Memory B cell (primary cell): ENCODE measurements at regions not wholly inside any gene's neighbourhood (a gene's known extent, or its start where the extent isn't known, plus 50 kb on each side); places are given as distances from the start of the nearest gene placed in this dataset.

ENCODE experiments used
- ATAC-seq: fragments of 150-1000 bp; cut with Tn5 transposase; 2 replicates; pipeline ENCODE4 v1.10.0; 2021; ENCODE audit warnings: low read depth, mild to moderate bottlenecking, moderate library complexity
- DNase-seq, 2 donors: peaks; one replicate each; pipeline ENCODE4 v3.0.0; 2022; ENCODE audit warnings: low spot score in 2 of 2
- H3K27ac Mint-ChIP-seq: one replicate; pipeline ENCODE4 v1.8.0; 2022; ENCODE audit warnings: mild to moderate bottlenecking, moderate library complexity, mixed read lengths
- H3K27me3 Mint-ChIP-seq: one replicate; pipeline ENCODE4 v1.8.0; 2022; ENCODE audit warnings: mixed read lengths
- H3K36me3 Mint-ChIP-seq: one replicate; pipeline ENCODE4 v1.8.0; 2022; ENCODE audit warnings: mild to moderate bottlenecking, mixed read lengths
- H3K4me1 Mint-ChIP-seq: one replicate; pipeline ENCODE4 v1.8.0; 2022; ENCODE audit warnings: mixed read lengths
- H3K4me3 Mint-ChIP-seq: one replicate; pipeline ENCODE4 v1.8.0; 2022; ENCODE audit warnings: mild to moderate bottlenecking, moderate library complexity, mixed read lengths
- H3K9me3 Mint-ChIP-seq: one replicate; pipeline ENCODE4 v1.8.0; 2022; ENCODE audit warnings: mixed read lengths

DNA sequence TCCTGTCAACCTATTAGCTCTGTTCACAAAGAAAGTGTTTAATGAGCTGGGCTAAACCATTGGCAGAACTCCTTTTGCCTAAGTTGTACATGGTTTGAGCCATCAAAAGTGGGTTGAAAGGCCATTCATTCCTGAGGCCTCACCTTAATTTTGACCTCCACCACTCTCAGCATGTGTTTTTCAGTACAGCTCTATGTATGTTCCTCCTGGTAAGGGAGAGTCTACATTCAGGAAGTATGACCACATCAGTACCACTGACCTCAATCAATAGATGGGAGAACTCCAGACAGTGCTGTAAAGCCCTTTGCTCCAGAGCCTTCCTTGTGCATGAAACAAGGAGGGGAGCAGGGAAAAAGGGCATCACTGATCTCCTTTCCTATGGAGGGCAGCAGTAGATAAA is 87.8 kb upstream of the CARD18 start:
- peaks cover 4% of the 10 kb centered on the region for H3K27me3 Mint-ChIP-seq
- no peaks in the 10 kb centered on the region for H3K4me1 Mint-ChIP-seq
- no peaks in the 10 kb centered on the region for H3K9me3 Mint-ChIP-seq
- no peaks in the 10 kb centered on the region for H3K36me3 Mint-ChIP-seq
- DNase-seq (no peak), ATAC-seq (no peak)
- H3K27ac Mint-ChIP-seq: no peak overlapping the region
- H3K4me3 Mint-ChIP-seq: no peak overlapping the region

DNA sequence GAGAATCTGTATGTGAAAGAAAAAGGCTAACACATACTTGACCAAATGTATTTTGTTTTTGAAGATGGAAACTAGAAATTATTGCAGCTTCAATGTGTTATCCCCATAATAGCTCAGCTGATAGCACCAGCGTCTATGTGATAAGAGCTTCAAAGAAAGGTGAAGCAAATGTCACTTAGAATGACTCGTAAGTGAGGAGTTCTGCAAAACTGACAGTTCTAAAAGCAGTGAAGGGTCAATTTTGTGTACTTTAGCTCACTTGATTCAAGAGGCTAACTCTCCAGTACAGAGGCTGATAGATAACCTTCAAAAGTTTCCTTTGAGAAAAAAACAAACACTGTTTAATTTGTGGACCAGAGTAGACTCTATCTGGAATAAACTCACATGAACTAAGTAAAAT is 87.2 kb upstream of the CARD18 start:
- ATAC-seq (no peak), DNase-seq (no peak)
- no peaks in the 10 kb centered on the region for H3K9me3 Mint-ChIP-seq
- H3K4me3 Mint-ChIP-seq: no peak overlapping the region
- no peaks in the 10 kb centered on the region for H3K36me3 Mint-ChIP-seq
- no peaks in the 10 kb centered on the region for H3K4me1 Mint-ChIP-seq
- H3K27me3 Mint-ChIP-seq: peaks cover 4% of the 10 kb centered on the region
- no peak overlapping the region for H3K27ac Mint-ChIP-seq

DNA sequence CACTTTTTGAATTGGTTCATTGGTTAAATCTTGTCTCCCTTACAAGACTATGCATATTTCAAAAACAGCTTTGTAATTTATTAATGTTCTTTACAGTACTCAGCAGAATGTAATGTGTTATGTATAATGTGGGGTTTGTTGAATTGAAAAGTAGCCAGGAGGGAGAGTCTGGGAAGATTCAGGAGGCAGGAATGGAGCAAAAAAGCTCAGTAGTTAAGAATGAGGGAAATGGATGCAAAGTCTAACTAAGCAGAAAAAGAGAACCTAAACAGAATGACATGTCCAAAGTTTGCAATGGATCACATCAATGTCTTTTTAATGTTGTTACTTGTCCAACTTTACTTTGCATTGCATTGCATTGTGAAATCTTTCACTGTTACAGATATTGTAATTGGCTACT is 86.5 kb upstream of the CARD18 start:
- H3K27ac Mint-ChIP-seq: no peak overlapping the region
- H3K27me3 Mint-ChIP-seq: peaks cover 4% of the 10 kb centered on the region
- H3K9me3 Mint-ChIP-seq: no peaks in the 10 kb centered on the region
- DNase-seq: no peak
- H3K4me1 Mint-ChIP-seq: no peaks in the 10 kb centered on the region
- no peak for ATAC-seq
- no peak overlapping the region for H3K4me3 Mint-ChIP-seq
- H3K36me3 Mint-ChIP-seq: no peaks in the 10 kb centered on the region

DNA sequence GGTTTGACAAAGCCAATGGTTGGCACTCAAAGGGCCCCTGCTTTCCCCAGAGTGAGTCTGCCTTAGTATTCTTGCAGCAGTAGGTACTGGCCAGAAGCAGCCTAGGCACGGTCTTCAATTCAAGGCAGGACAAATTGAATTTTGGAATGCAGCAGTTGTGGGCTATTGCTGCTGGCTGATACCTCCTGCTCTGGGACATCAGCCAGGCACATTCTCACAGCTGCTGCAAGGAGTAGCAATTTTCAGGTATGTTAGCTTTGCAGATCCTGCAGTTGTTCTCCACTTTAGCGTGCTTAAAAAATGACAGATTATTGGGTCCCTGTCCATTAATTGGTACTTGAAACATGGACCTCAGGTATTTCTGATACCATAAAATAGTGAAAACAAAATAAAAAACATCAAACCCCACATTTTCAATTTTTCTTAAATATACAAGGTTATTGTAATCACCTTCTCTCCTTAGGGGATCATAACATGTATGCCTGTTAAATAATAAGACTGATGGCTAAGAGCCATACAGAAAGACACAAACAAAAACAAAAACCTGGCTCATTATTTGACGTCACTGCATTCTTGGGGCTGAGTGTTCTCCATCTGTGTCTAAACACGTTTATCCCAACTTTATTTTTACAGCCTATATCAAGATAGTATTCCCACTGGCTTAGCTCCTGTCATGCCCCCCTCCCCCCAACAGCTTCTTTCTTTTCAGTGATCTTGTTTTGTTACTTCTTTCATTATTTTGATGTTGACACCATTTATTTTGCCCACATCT is 85.1 kb upstream of the CARD18 start:
- ATAC-seq (no peak), DNase-seq (no peak)
- Mint-ChIP-seq H3K36me3 (no peaks in the 10 kb centered on the region), H3K27ac (no peak overlapping the region), H3K4me1 (no peaks in the 10 kb centered on the region), H3K4me3 (no peak overlapping the region), H3K9me3 (no peaks in the 10 kb centered on the region), H3K27me3 (no peaks in the 10 kb centered on the region)

DNA sequence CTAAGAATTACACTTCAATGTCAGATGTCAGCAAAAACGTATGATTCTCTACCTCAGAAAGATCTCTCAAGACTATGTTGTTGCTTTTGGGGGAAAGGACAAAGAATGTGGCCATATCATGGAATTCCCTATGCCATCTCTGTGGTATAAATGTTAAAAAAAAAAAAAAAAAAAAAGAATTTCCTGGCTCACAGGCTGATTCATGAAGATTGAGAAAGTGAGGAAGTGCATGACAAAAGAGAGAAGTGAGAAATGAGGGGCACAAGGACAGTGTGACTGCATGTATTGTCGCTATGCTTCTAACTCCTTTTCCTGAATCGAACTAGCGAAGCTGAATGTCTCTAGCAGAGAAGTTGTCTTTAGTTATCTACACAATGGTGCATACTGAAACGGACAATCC is 80.6 kb upstream of the CARD18 start:
- DNase-seq (no peak), ATAC-seq (peak; percentile 65)
- Mint-ChIP-seq H3K36me3 (no peaks in the 10 kb centered on the region), H3K4me1 (no peaks in the 10 kb centered on the region), H3K27me3 (no peaks in the 10 kb centered on the region), H3K27ac (no peak overlapping the region), H3K4me3 (no peak overlapping the region), H3K9me3 (no peaks in the 10 kb centered on the region)

DNA sequence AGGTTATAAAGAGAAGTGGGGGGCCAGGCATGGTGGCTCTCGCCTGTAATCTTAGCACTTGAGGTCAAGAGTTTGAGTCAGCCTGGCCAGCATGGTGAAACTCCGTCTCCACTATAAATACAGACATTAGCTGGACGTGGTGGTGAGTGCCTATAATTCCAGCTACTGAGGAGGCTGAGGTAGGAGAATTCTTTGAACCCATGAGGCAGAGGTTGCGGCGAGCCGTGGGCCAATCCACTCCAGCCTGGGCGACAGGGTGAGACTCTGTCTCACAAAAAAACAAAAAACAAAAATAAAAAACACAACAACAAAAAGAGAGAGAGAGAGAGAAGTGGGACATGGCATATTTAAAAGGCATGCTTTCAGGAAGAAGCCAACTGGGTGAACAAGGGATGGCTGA is 80.1 kb upstream of the CARD18 start:
- H3K4me3 Mint-ChIP-seq: no peak overlapping the region
- ATAC-seq: no peak

DNA sequence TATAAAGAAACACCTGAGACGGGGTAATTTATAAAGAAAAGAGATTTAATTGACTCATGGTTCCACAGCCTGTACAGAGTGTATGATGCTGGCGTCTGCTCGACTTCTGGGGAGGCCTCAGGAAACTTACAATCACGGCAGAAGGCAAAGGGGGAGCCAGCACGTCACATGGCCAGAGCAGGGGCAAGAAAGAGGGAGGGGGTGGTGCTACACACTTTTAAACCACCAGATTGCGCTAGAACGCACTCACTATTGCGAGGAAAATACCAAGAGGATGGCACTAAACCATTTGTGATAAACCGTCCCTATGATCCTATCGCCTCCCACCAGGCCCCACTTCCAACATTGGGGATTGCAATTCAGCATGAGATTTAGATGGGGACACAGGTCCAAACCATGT is 79.7 kb upstream of the CARD18 start:
- DNase-seq: no peak
- ATAC-seq: no peak
- H3K4me3 Mint-ChIP-seq: no peak overlapping the region
- no peaks in the 10 kb centered on the region for H3K27me3 Mint-ChIP-seq
- no peaks in the 10 kb centered on the region for H3K36me3 Mint-ChIP-seq
- no peaks in the 10 kb centered on the region for H3K4me1 Mint-ChIP-seq
- no peaks in the 10 kb centered on the region for H3K9me3 Mint-ChIP-seq
- H3K27ac Mint-ChIP-seq: no peak overlapping the region

More for the DNA sequence above, 80.1 kb upstream of the CARD18 start:
- Mint-ChIP-seq H3K9me3 (no peaks in the 10 kb centered on the region), H3K36me3 (no peaks in the 10 kb centered on the region), H3K4me1 (no peaks in the 10 kb centered on the region), H3K27me3 (no peaks in the 10 kb centered on the region), H3K27ac (no peak overlapping the region)
- no peak for DNase-seq

DNA sequence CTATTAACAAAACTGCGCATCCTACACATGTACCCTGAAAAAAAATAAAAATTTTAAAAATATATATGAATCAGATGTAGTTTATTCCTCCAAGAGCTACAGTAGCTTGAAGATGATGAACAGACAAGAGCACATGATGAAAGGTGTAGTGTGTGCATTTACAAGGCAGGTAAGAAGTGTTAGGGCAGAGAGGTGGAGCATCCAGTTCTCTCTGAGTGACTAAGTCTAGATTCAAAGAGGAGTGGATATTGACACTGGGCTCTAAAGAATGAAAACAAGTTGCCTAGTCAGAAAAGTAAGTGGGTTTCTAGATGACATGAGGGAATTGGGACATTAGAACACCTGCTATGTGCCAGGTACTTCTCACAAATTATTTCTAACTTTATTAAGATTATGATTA is 76.0 kb upstream of the CARD18 start:
- ATAC-seq: no peak
- Mint-ChIP-seq H3K27ac (no peak overlapping the region), H3K27me3 (no peaks in the 10 kb centered on the region), H3K36me3 (no peaks in the 10 kb centered on the region), H3K4me3 (no peak overlapping the region), H3K4me1 (no peaks in the 10 kb centered on the region), H3K9me3 (no peaks in the 10 kb centered on the region)
- DNase-seq: no peak

DNA sequence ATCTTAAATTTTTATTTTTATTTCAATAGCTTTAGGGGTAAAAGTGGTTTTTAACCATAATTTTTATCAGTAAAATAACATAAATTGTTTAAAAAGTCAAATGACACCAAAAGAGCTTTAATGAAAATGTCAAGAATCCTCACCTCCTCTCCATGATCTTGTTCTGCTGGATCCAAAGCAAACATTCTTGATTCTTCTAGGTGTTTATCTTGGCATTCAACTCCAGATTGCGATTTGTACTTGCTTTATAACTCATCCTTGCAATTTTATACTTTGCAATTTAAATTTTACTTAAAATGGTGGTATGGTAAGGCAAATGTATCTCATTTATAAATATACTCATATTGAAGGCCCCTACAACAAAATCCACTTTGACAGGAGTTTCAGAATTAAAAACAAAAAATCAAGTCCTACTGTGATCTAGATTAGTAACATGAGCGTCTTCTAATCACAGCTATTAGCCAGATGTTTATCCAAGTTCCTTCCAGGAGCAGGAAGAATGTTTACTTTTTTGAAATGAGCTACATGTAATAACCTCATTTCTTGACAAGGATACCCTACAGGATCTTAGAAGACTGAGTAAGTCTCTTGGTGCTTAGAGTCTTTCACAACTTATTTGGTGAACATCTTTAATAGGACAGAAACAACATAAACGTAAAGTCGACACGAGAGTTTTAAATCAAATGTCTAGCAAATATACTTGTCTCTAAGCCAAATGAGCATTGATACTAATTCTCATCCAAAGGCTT is 72.4 kb upstream of the CARD18 start:
- DNase-seq: no peak

DNA sequence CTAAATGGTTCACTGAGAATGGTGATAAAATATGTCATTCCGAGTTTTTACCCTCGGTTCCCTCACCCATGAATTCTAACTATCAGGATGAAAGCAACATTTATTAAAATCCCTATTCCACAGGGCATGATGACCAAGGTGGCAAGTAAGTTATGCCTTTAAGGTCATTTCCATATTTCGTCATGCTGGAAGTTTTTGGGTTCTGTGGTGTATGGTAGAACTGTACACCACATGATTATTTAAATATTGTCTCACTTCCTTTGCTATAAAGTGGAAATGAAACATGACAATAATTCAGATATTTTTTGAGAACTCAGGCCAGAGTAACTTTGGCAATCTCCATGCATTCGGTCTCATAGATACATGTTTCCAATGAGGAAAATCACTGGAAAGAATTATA is 68.5 kb upstream of the CARD18 start:
- no peak for DNase-seq
- no peaks in the 10 kb centered on the region for H3K27me3 Mint-ChIP-seq
- no peak overlapping the region for H3K4me3 Mint-ChIP-seq
- H3K4me1 Mint-ChIP-seq: peaks cover 9% of the 10 kb centered on the region
- ATAC-seq: peak; percentile 58
- no peaks in the 10 kb centered on the region for H3K36me3 Mint-ChIP-seq
- H3K9me3 Mint-ChIP-seq: no peaks in the 10 kb centered on the region
- no peak overlapping the region for H3K27ac Mint-ChIP-seq

More for the DNA sequence above, 72.4 kb upstream of the CARD18 start:
- H3K27me3 Mint-ChIP-seq: no peaks in the 10 kb centered on the region
- no peaks in the 10 kb centered on the region for H3K9me3 Mint-ChIP-seq
- ATAC-seq: no peak
- H3K36me3 Mint-ChIP-seq: no peaks in the 10 kb centered on the region
- H3K27ac Mint-ChIP-seq: no peak overlapping the region
- H3K4me1 Mint-ChIP-seq: peaks cover 9% of the 10 kb centered on the region
- no peak overlapping the region for H3K4me3 Mint-ChIP-seq

DNA sequence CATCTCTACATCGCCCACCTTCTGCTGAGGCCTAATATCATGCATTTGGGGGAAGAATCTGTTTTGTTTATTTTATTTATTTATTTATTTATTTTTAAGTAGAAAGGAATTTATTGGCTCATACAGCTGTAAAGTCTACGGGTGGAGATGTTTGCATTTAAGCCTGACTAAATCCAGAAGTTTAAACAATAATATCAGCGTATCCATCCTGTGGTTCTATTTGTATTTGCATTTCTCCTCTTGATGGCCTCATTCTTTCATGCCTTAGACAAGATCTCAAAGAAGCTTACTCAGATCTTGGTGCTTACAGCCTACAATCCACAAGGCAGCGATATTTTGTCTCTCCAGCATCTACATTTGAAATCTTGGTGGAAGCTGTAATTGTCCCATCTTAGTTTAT is 67.1 kb upstream of the CARD18 start:
- H3K4me1 Mint-ChIP-seq: peaks cover 9% of the 10 kb centered on the region
- H3K36me3 Mint-ChIP-seq: no peaks in the 10 kb centered on the region
- DNase-seq (no peak), ATAC-seq (no peak)
- H3K27ac Mint-ChIP-seq: no peak overlapping the region
- no peak overlapping the region for H3K4me3 Mint-ChIP-seq
- no peaks in the 10 kb centered on the region for H3K9me3 Mint-ChIP-seq
- H3K27me3 Mint-ChIP-seq: no peaks in the 10 kb centered on the region

DNA sequence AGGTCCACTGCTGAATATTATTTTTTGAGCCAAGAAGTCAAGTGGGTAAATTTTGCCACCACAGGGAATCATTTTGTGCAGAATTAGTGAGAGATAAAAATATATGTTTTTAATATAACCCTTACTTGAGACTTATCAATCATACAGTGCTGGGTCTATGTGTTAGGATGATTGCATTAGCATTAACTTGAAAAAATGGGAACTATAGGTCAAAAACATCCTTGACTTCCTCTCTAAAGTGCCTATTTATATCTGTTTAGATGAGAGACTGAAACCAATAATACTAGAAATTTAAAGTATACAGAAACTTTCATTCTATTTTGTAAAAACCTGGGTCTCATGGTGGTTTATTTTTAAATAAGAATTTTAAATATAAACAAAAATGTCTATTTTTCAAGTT is 65.1 kb upstream of the CARD18 start:
- no peak overlapping the region for H3K27ac Mint-ChIP-seq
- no peaks in the 10 kb centered on the region for H3K36me3 Mint-ChIP-seq
- H3K4me3 Mint-ChIP-seq: no peak overlapping the region
- H3K27me3 Mint-ChIP-seq: no peaks in the 10 kb centered on the region
- ATAC-seq: no peak
- DNase-seq: no peak
- no peaks in the 10 kb centered on the region for H3K9me3 Mint-ChIP-seq
- H3K4me1 Mint-ChIP-seq: peaks cover 9% of the 10 kb centered on the region

DNA sequence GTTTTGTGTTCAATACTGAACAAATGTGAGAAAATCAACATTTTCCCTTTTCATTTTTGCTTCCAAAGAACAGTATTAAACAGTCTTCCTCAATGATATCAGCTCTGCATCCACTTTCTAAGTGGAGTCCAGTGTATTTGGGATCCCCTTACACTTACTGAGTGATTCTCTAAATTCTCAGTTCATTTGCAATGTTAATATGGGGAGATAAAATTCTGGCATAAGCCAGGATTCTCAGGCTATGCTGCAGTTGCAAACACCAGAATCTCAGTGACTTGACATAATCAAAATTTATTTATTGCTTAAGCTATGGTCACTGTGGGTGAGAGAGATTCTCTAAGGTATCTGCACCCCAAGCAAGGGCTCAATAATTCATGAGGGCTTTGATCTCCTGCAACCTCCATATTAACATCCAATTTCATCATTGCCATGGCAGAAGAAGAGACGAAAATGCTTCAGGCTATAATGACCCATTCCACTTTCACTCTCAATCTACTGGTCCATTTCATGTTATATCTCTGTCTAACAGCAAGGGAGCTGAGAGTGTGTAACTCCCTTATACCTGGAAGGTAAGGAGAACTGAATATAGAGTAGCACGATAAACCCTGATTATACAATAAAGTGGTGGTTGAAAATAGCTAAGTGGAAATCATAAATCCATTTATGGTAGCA is 64.1 kb upstream of the CARD18 start:
- Mint-ChIP-seq H3K4me1 (peaks cover 6% of the 10 kb centered on the region), H3K9me3 (no peaks in the 10 kb centered on the region), H3K4me3 (no peak overlapping the region), H3K27ac (no peak overlapping the region), H3K36me3 (no peaks in the 10 kb centered on the region), H3K27me3 (no peaks in the 10 kb centered on the region)
- no peak for DNase-seq
- no peak for ATAC-seq

DNA sequence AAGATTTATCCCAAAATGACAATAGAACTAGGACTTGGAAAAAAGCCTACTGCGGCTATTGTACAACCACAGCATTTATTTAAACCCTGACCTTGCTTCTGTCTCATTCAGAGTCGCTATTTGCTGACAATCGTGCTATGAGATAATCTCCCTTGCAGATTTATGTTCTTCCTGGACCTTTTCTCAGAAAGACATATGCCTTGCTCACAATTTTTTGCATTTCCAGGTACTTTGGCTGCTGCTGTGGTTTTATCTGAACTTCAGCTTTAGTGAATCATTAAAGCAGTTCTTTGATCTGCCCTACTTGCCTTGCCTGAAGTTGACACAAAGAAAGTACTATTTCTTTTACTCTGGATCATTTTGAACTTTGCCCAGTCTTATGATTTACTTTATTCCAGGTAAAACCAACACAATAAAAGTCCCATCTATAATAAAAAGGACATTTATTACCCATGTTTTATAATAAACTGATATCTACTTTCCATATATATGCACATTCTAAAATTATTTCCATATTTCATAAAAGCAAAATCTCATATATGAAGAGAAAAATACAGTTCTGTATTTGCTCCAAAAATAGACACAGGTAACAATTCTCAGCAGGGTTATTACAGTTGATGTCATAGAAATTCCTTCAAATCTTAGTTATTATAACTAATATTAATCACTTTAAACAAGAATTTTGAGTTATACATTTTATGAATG is 63.4 kb upstream of the CARD18 start:
- Mint-ChIP-seq H3K4me1 (no peaks in the 10 kb centered on the region), H3K36me3 (no peaks in the 10 kb centered on the region), H3K4me3 (no peak overlapping the region), H3K27ac (no peak overlapping the region), H3K27me3 (no peaks in the 10 kb centered on the region), H3K9me3 (no peaks in the 10 kb centered on the region)
- DNase-seq: no peak
- ATAC-seq: no peak
